ENCODE measurements at regions not wholly inside any gene's neighbourhood (a gene's known extent, or its start where the extent isn't known, plus 50 kb on each side); places are given as distances from the start of the nearest gene placed in this dataset.

GRCh38 chr4:179750374-179750773 lies 2308.1 kb upstream of the AGA start:
- no peak for DNase-seq
- Histone ChIP-seq H3K27me3 (replicated peaks; ENCODE audit: insufficient read depth, low read length) (no peaks in the 10 kb centered on the region), H2AFZ (ENCODE audit: low read length) (no peak overlapping the region)

GRCh38 chr4:179751669-179752068 lies 2309.4 kb upstream of the AGA start:
- Histone ChIP-seq H3F3A (ENCODE audit: insufficient read depth, low read length) (no peaks in the 10 kb centered on the region), H3K9me3 (replicated peaks; ENCODE audit: insufficient read depth, low read length) (no peaks in the 10 kb centered on the region), H3K36me3 (replicated peaks; ENCODE audit: insufficient read depth, low read length) (no peaks in the 10 kb centered on the region), H4K20me1 (ENCODE audit: insufficient read depth, low read length) (no peaks in the 10 kb centered on the region), H3K79me2 (ENCODE audit: low read length) (no peaks in the 10 kb centered on the region), H3K4me2 (ENCODE audit: low read depth, low read length) (no peak overlapping the region), H3K9me2 (replicated peaks; ENCODE audit: insufficient read depth, low read length) (no peaks in the 10 kb centered on the region; the same call in 1 of the 2 replicates), H2AFZ (ENCODE audit: low read length) (no peak overlapping the region), H3K27me3 (replicated peaks; ENCODE audit: insufficient read depth, low read length) (no peaks in the 10 kb centered on the region), H3K27ac (ENCODE audit: low read length) (no peak overlapping the region), H3K9ac (ENCODE audit: low read length) (no peak overlapping the region), H3K4me3 (ENCODE audit: low read length) (no peak overlapping the region), H3K4me1 (ENCODE audit: low read length) (no peaks in the 10 kb centered on the region)
- DNase-seq, result no peak
- TF ChIP-seq CTCF (IDR thresholded peaks at IDR 0.05; ENCODE audit: low read length) (no peak), EZH2phosphoT487 (IDR thresholded peaks at IDR 0.05; ENCODE audit: low read length) (no peak), EZH2 (optimal IDR thresholded peaks at IDR 0.05; ENCODE audit: low read depth, low read length) (no peak)

More at GRCh38 chr4:179750374-179750773, 2308.1 kb upstream of the AGA start:
- Histone ChIP-seq H3K27ac (ENCODE audit: low read length) (no peak overlapping the region), H3K9me3 (replicated peaks; ENCODE audit: insufficient read depth, low read length) (no peaks in the 10 kb centered on the region), H3K36me3 (replicated peaks; ENCODE audit: insufficient read depth, low read length) (no peaks in the 10 kb centered on the region), H3K79me2 (ENCODE audit: low read length) (no peaks in the 10 kb centered on the region), H3K4me2 (ENCODE audit: low read depth, low read length) (no peak overlapping the region), H3K9me2 (replicated peaks; ENCODE audit: insufficient read depth, low read length) (no peaks in the 10 kb centered on the region), H3K9ac (ENCODE audit: low read length) (no peak overlapping the region), H3K4me3 (ENCODE audit: low read length) (no peak overlapping the region), H3F3A (ENCODE audit: insufficient read depth, low read length) (no peaks in the 10 kb centered on the region), H4K20me1 (ENCODE audit: insufficient read depth, low read length) (no peaks in the 10 kb centered on the region), H3K4me1 (ENCODE audit: low read length) (no peaks in the 10 kb centered on the region)
- TF ChIP-seq CTCF (IDR thresholded peaks at IDR 0.05; ENCODE audit: low read length), result no peak
- no peak for TF ChIP-seq EZH2 (optimal IDR thresholded peaks at IDR 0.05; ENCODE audit: low read depth, low read length)
- no peak for TF ChIP-seq EZH2phosphoT487 (IDR thresholded peaks at IDR 0.05; ENCODE audit: low read length)

- H3K4me3 ChIP-seq (ENCODE audit: low read length), result no peak overlapping the region
- no peak for DNase-seq
- H3K4me2 ChIP-seq (ENCODE audit: low read depth, low read length), result no peak overlapping the region
- no peak overlapping the region for H3K9ac ChIP-seq (ENCODE audit: low read length)
- H3F3A ChIP-seq (ENCODE audit: insufficient read depth, low read length), result no peaks in the 10 kb centered on the region
- H3K27ac ChIP-seq (ENCODE audit: low read length), result no peak overlapping the region
- TF ChIP-seq EZH2 (optimal IDR thresholded peaks at IDR 0.05; ENCODE audit: low read depth, low read length), result no peak
- H3K4me1 ChIP-seq (ENCODE audit: low read length), result no peaks in the 10 kb centered on the region
- H2AFZ ChIP-seq (ENCODE audit: low read length), result no peak overlapping the region
- H3K9me3 ChIP-seq (replicated peaks; ENCODE audit: insufficient read depth, low read length), result no peaks in the 10 kb centered on the region
- no peaks in the 10 kb centered on the region for H3K79me2 ChIP-seq (ENCODE audit: low read length)
- H3K36me3 ChIP-seq (replicated peaks; ENCODE audit: insufficient read depth, low read length), result no peaks in the 10 kb centered on the region
- H3K27me3 ChIP-seq (replicated peaks; ENCODE audit: insufficient read depth, low read length), result no peaks in the 10 kb centered on the region
- H3K9me2 ChIP-seq (replicated peaks; ENCODE audit: insufficient read depth, low read length), result no peaks in the 10 kb centered on the region; the same call in 1 of the 2 replicates
- H4K20me1 ChIP-seq (ENCODE audit: insufficient read depth, low read length), result no peaks in the 10 kb centered on the region
These were observed 2313.1 kb upstream of the AGA start for GRCh38 chr4:179755322-179755721.

- Histone ChIP-seq H3K9ac (ENCODE audit: low read length) (no peak overlapping the region), H3K4me1 (ENCODE audit: low read length) (no peaks in the 10 kb centered on the region; the same call in 1 of the 2 replicates), H3K9me3 (replicated peaks; ENCODE audit: insufficient read depth, low read length) (no peaks in the 10 kb centered on the region), H3K79me2 (ENCODE audit: low read length) (no peaks in the 10 kb centered on the region), H3K9me2 (replicated peaks; ENCODE audit: insufficient read depth, low read length) (no peaks in the 10 kb centered on the region; the same call in 1 of the 2 replicates), H4K20me1 (ENCODE audit: insufficient read depth, low read length) (no peaks in the 10 kb centered on the region), H3K4me2 (ENCODE audit: low read depth, low read length) (no peak overlapping the region), H3K27me3 (replicated peaks; ENCODE audit: insufficient read depth, low read length) (no peaks in the 10 kb centered on the region), H3F3A (ENCODE audit: insufficient read depth, low read length) (no peaks in the 10 kb centered on the region), H2AFZ (ENCODE audit: low read length) (no peak overlapping the region), H3K36me3 (replicated peaks; ENCODE audit: insufficient read depth, low read length) (no peaks in the 10 kb centered on the region), H3K27ac (ENCODE audit: low read length) (no peak overlapping the region), H3K4me3 (ENCODE audit: low read length) (no peak overlapping the region)
- no peak for DNase-seq
- TF ChIP-seq EZH2 (optimal IDR thresholded peaks at IDR 0.05; ENCODE audit: low read depth, low read length), result no peak
- no peak for TF ChIP-seq CTCF (IDR thresholded peaks at IDR 0.05; ENCODE audit: low read length)
- TF ChIP-seq EZH2phosphoT487 (IDR thresholded peaks at IDR 0.05; ENCODE audit: low read length), result no peak
These were observed 2315.4 kb upstream of the AGA start for GRCh38 chr4:179757641-179758040.

All from MM.1S (cell line).